Mesendoderm (in vitro differentiated cells): ENCODE measurements at regions not wholly inside any gene's neighbourhood (a gene's known extent, or its start where the extent isn't known, plus 50 kb on each side); places are given as distances from the start of the nearest gene placed in this dataset.

Source experiments
- DNase-seq: peaks from one replicate; pipeline ENCODE4 v3.0.0; 2013
- H2AK5ac ChIP-seq: 2 replicates; pipeline ENCODE4 v1.6.1; 2013; ENCODE audit warnings: low read length, inconsistent platforms
- H2BK120ac ChIP-seq: 2 replicates; pipeline ENCODE4 v1.6.1; 2013; ENCODE audit warnings: low read depth, mild to moderate bottlenecking, low read length, moderate library complexity, mixed read lengths
- H2BK15ac ChIP-seq: replicated peaks from 2 replicates; pipeline ENCODE4 v1.6.1; 2013; ENCODE audit warnings: low read depth, mild to moderate bottlenecking, moderate library complexity
- H2BK5ac ChIP-seq: 2 replicates; pipeline ENCODE4 v1.6.1; 2013; ENCODE audit warnings: low read length, inconsistent platforms
- H3K18ac ChIP-seq: 2 replicates; pipeline ENCODE4 v1.6.1; 2013; ENCODE audit warnings: mild to moderate bottlenecking, low read length, mixed read lengths
- H3K23ac ChIP-seq: one replicate; pipeline ENCODE4 v1.6.1; 2013; ENCODE audit warnings: low read length
- H3K27ac ChIP-seq: 2 replicates; pipeline ENCODE4 v1.5.1; 2013; ENCODE audit warnings: low read depth, mild to moderate bottlenecking, inconsistent platforms, low read length, moderate library complexity
- H3K27me3 ChIP-seq: 2 replicates; pipeline ENCODE4 v1.6.1; 2013; ENCODE audit warnings: low read length, control low read depth, mild to moderate bottlenecking, inconsistent platforms; ENCODE audit not compliant: insufficient read depth, poor library complexity
- H3K36me3 ChIP-seq: 2 replicates; pipeline ENCODE4 v1.6.1; 2013; ENCODE audit warnings: low read length, inconsistent platforms; ENCODE audit not compliant: control insufficient read depth, insufficient read depth
- H3K4ac ChIP-seq: one replicate; pipeline ENCODE4 v1.6.1; 2013; ENCODE audit warnings: low read depth, mild to moderate bottlenecking, low read length, moderate library complexity
- H3K4me1 ChIP-seq: 2 replicates; pipeline ENCODE4 v1.6.1; 2013; ENCODE audit warnings: low read depth, low read length, inconsistent platforms; ENCODE audit not compliant: control insufficient read depth
- H3K4me2 ChIP-seq: 2 replicates; pipeline ENCODE4 v1.6.1; 2013; ENCODE audit warnings: low read length
- H3K4me3 ChIP-seq: 2 replicates; pipeline ENCODE4 v1.5.1; 2013; ENCODE audit warnings: mild to moderate bottlenecking, low read length
- H3K56ac ChIP-seq: one replicate; pipeline ENCODE4 v1.6.1; 2013; ENCODE audit warnings: low read length
- H3K79me1 ChIP-seq: 2 replicates; pipeline ENCODE4 v1.6.1; 2013; ENCODE audit warnings: low read length, inconsistent platforms
- H3K79me2 ChIP-seq: 2 replicates; pipeline ENCODE4 v1.6.1; 2013; ENCODE audit warnings: mild to moderate bottlenecking, low read length; ENCODE audit not compliant: control insufficient read depth, insufficient read depth
- H3K9ac ChIP-seq: 2 replicates; pipeline ENCODE4 v1.6.1; 2013; ENCODE audit warnings: low read length, inconsistent platforms
- H4K5ac ChIP-seq: one replicate; pipeline ENCODE4 v1.6.1; 2013; ENCODE audit warnings: low read length
- H4K8ac ChIP-seq: one replicate; pipeline ENCODE4 v1.6.1; 2013; ENCODE audit warnings: low read depth, mild to moderate bottlenecking, control low read depth, low read length, moderate library complexity
- WGBS: extraction: QIAGEN DNeasy Blood & Tissue Kit; methylation state at CpG from one replicate; pipeline ENCODE4 v1.1.7; 2013; ENCODE audit warnings: low lambda C conversion rate, missing lambda C conversion rate; ENCODE audit not compliant: insufficient coverage; ENCODE audit errors: extremely low coverage; 5-methylcytosine and 5-hydroxymethylcytosine counted together

DNA sequence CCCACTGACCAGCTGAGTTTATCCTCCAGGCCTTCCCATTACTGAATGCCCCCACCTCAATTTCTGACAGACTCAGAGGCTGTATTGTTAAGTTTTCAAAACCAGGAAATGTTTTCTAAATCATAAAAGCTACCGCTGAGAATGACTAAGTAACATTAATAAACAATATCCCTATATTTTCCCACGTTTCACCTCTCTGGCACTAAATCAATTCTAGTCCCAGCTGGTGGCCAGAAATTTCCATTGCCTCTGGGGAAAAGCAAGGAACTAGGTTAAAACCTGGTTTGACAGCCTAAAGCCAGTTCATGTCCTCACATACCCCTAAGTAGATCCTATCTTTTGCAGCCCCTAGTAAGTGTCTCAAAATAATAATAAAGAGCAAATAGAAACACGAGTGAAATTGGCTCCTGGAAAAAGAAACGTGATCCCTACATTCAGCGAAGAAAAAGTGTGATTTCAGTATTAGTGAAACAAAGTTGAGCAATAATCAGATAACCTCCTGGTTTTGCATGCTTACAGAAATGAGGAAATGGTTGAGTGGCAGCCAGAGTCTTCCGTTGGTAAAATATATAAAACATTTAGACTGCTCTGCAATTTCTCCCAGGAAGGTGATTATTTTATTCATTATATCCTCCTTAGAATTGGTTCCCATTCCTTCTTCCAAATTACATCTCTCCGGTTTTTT lies 110.9 kb downstream of the ESM1 start:
- Histone ChIP-seq H3K56ac (no peak overlapping the region), H3K79me2 (no peaks in the 10 kb centered on the region), H3K4me3 (no peak overlapping the region), H3K27me3 (no peaks in the 10 kb centered on the region), H3K27ac (no peak overlapping the region), H3K4ac (no peak overlapping the region), H3K23ac (no peak overlapping the region), H2AK5ac (no peak overlapping the region), H4K8ac (no peak overlapping the region), H3K9ac (no peak overlapping the region), H3K36me3 (no peaks in the 10 kb centered on the region), H3K79me1 (no peaks in the 10 kb centered on the region), H2BK5ac (no peak overlapping the region), H3K18ac (peak overlapping the region; percentile 68), H3K4me1 (peaks cover 31% of the 10 kb centered on the region), H4K5ac (no peak overlapping the region), H2BK120ac (no peak overlapping the region), H3K4me2 (no peak overlapping the region), H2BK15ac (peak overlapping the region; percentile 57)
- WGBS = no CpG with 5 or more reads among the region's 7 CpGs
- peak; percentile 57 for DNase-seq

DNA sequence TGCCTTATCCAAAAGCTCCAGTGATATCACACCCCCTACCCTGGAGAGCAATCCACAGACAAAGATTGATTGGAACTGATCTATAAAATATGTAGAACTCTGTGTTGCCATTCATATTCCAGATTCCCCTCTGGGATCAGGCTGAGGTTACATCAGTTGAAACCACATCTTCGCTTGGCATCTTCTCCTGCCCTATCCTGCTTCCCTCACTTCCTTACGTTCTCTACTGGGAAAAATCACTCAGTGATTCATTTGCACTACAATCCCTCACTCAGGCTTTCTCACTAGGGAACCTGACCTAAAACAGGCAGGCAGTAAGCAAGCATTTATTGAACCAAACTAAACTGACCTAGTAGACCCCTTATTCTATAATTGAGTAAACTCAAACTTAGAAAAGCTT lies 111.7 kb downstream of the ESM1 start:
- Histone ChIP-seq H4K8ac (no peak overlapping the region), H3K18ac (peak overlapping the region; percentile 89), H3K79me1 (no peaks in the 10 kb centered on the region), H2BK5ac (peak overlapping the region; percentile 82), H3K23ac (no peak overlapping the region), H3K27me3 (no peaks in the 10 kb centered on the region), H2BK120ac (no peak overlapping the region), H3K4ac (peak overlapping the region; percentile 89), H4K5ac (peak overlapping the region; percentile 33), H3K27ac (no peak overlapping the region), H3K9ac (peak overlapping the region; percentile 14), H3K4me2 (no peak overlapping the region), H3K79me2 (no peaks in the 10 kb centered on the region), H2BK15ac (peak overlapping the region; percentile 1), H3K4me1 (peaks cover 31% of the 10 kb centered on the region), H2AK5ac (peak overlapping the region; percentile 82), H3K56ac (peak overlapping the region; percentile 66), H3K36me3 (no peaks in the 10 kb centered on the region), H3K4me3 (no peak overlapping the region)
- no peak for DNase-seq
- no CpG with 5 or more reads among the region's 2 CpGs for WGBS

DNA sequence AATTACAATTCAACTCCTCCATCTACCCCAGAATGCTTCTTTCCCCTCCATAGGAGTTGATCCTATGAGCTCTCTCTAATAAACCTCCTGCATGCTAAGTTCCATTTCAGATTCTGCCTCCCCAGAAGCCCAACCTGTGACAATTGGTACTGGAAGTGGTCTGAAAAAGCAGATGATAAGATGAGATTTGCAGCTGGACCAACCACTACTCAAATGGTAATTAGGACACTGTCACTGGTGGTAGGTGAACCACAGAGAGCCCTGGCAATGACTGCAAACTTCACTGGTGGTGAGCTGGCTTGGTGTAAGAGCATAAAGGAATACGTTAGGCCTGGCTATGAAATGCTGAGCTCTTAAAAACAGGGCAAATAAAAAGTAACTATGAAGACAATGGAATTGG lies 112.6 kb downstream of the ESM1 start:
- Histone ChIP-seq H3K36me3 (no peaks in the 10 kb centered on the region), H3K18ac (peak overlapping the region; percentile 75), H3K79me2 (no peaks in the 10 kb centered on the region), H4K5ac (no peak overlapping the region), H3K56ac (peak overlapping the region; percentile 70), H3K4me1 (peaks cover 31% of the 10 kb centered on the region), H3K9ac (no peak overlapping the region), H3K27me3 (no peaks in the 10 kb centered on the region), H2BK120ac (peak overlapping the region; percentile 28), H3K4me2 (no peak overlapping the region), H3K27ac (peak overlapping the region; percentile 26), H3K4me3 (no peak overlapping the region), H4K8ac (no peak overlapping the region), H3K23ac (no peak overlapping the region), H3K79me1 (no peaks in the 10 kb centered on the region), H2BK5ac (peak overlapping the region; percentile 95), H2BK15ac (no peak overlapping the region), H2AK5ac (no peak overlapping the region), H3K4ac (no peak overlapping the region)
- peak; percentile 84 for DNase-seq
- WGBS = no CpG with 5 or more reads among the region's 1 CpG

DNA sequence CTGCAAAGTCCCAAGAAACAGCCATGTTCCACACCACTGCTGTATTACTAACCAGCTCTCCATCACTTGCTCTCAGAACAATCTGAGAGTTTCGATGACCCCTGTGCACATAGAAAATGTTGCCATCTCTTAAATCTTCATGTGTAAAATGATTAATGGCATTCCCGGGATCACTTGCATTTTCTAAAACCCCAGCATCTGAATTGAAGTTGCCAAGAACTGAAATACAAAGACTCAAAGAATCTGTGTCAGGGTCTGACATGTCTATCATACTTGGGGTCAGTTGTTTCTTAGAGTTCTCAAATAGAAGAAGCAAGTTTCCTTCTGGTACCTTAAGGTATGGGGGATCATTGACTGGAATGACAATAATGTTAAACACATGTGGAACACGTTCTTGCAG lies 115.1 kb downstream of the ESM1 start:
- H3K23ac ChIP-seq = no peak overlapping the region

DNA sequence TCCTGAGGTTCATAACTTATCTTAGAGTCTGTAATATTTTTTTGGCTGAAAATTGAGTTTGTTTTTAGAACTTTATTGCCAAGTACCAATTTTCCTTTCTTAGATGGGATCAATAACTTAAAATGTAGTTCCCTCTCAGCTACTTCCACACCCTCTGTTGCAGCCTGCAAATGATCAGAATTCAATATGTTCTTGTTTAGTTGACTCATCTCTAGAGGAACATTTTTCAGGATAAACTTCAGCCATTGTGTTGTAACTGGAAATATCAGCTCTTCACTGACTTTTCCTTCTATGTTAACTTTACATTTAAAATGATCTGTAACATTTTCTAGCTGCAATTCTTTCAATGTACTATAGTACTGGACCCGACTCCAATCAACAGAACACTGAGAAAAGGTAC lies 115.7 kb downstream of the ESM1 start:
- Histone ChIP-seq H3K4me1 (peaks cover 19% of the 10 kb centered on the region), H3K9ac (no peak overlapping the region), H2AK5ac (no peak overlapping the region), H3K79me1 (no peaks in the 10 kb centered on the region), H4K8ac (no peak overlapping the region), H3K79me2 (no peaks in the 10 kb centered on the region), H3K27ac (no peak overlapping the region), H4K5ac (no peak overlapping the region), H3K27me3 (no peaks in the 10 kb centered on the region), H3K36me3 (no peaks in the 10 kb centered on the region), H3K4ac (no peak overlapping the region), H3K23ac (no peak overlapping the region), H2BK15ac (no peak overlapping the region), H2BK120ac (no peak overlapping the region), H3K4me3 (no peak overlapping the region), H3K56ac (no peak overlapping the region), H3K18ac (no peak overlapping the region), H2BK5ac (no peak overlapping the region), H3K4me2 (no peak overlapping the region)
- DNase-seq = no peak
- WGBS = no CpG with 5 or more reads among the region's 1 CpG

More for the DNA sequence above, 115.1 kb downstream of the ESM1 start:
- no peak overlapping the region for H4K8ac ChIP-seq
- H3K4ac ChIP-seq = no peak overlapping the region
- no peaks in the 10 kb centered on the region for H3K79me1 ChIP-seq
- H3K79me2 ChIP-seq = no peaks in the 10 kb centered on the region
- H3K56ac ChIP-seq = no peak overlapping the region
- no peak overlapping the region for H4K5ac ChIP-seq
- H2BK5ac ChIP-seq = no peak overlapping the region
- no peak for DNase-seq
- H3K4me2 ChIP-seq = no peak overlapping the region
- no CpG with 5 or more reads among the region's 3 CpGs for WGBS
- no peaks in the 10 kb centered on the region for H3K36me3 ChIP-seq
- H3K9ac ChIP-seq = no peak overlapping the region
- H3K4me1 ChIP-seq = peaks cover 22% of the 10 kb centered on the region
- H2AK5ac ChIP-seq = no peak overlapping the region
- no peaks in the 10 kb centered on the region for H3K27me3 ChIP-seq
- no peak overlapping the region for H3K27ac ChIP-seq
- H3K4me3 ChIP-seq = no peak overlapping the region
- no peak overlapping the region for H2BK120ac ChIP-seq
- no peak overlapping the region for H2BK15ac ChIP-seq
- no peak overlapping the region for H3K18ac ChIP-seq
